ENCODE measurements at regions not wholly inside any gene's neighbourhood (a gene's known extent, or its start where the extent isn't known, plus 50 kb on each side); places are given as distances from the start of the nearest gene placed in this dataset.

DNA sequence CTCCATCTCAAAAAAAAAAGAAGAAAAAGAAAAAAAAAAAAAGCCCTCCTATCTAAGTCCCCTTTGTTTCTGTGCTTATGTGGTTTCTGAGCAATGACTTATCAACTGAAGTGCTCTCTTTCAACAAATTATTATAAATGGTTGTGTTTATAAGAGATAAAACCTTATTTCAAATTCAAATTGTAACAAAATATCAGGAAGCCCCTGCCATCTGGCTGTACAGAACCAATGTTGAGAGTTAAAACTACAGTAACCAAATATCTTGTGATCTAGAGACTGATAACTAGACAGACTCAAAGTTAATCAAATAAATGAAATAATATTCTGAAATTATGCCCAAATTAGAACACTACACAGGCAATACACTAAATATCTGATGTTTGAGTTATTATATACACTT lies 143.0 kb upstream of the CPNE8 start:
- Histone ChIP-seq H3K9me3 (ENCODE audit: low read depth, low read length) (no peaks in the 10 kb centered on the region), H3K36me3 (ENCODE audit: insufficient read depth, low read length) (no peaks in the 10 kb centered on the region), H3K4me3 (no peak overlapping the region), H3K27ac (0 out of 2 replicates have a peak overlapping the region, but pooled peaks have one; percentile 60), H3K9ac (ENCODE audit: insufficient read length) (no peak overlapping the region)
- no peak for DNase-seq (ENCODE audit: low read depth, low spot score)
- TF ChIP-seq POLR2AphosphoS5 (IDR thresholded peaks at IDR 0.05; ENCODE audit: borderline replicate concordance, low read depth, low read length) (no peak), EZH2 (IDR thresholded peaks at IDR 0.05) (no peak), FOXP2 (optimal IDR thresholded peaks at IDR 0.05; ENCODE audit: control extremely low read depth, extremely low read length, insufficient read depth) (no peak)

- TF ChIP-seq EZH2 (IDR thresholded peaks at IDR 0.05) = no peak
- no peak for TF ChIP-seq FOXP2 (optimal IDR thresholded peaks at IDR 0.05; ENCODE audit: control extremely low read depth, extremely low read length, insufficient read depth)
- TF ChIP-seq POLR2AphosphoS5 (IDR thresholded peaks at IDR 0.05; ENCODE audit: borderline replicate concordance, low read depth, low read length) = no peak
- DNase-seq (ENCODE audit: low read depth, low spot score) = no peak
- Histone ChIP-seq H3K9ac (ENCODE audit: insufficient read length) (no peak overlapping the region), H3K36me3 (ENCODE audit: insufficient read depth, low read length) (no peaks in the 10 kb centered on the region), H3K9me3 (ENCODE audit: low read depth, low read length) (no peaks in the 10 kb centered on the region), H3K27ac (no peak overlapping the region), H3K4me3 (no peak overlapping the region)
Observed at GRCh38 chr12:39047539-39048262, 142.3 kb upstream of the CPNE8 start.

GRCh38 chr12:39044754-39045153 lies 139.4 kb upstream of the CPNE8 start:
- no peak for DNase-seq (ENCODE audit: low read depth, low spot score)
- no peak overlapping the region for H3K4me3 ChIP-seq
- no peaks in the 10 kb centered on the region for H3K9me3 ChIP-seq (ENCODE audit: low read depth, low read length)
- H3K36me3 ChIP-seq (ENCODE audit: insufficient read depth, low read length) = no peaks in the 10 kb centered on the region
- TF ChIP-seq POLR2AphosphoS5 (IDR thresholded peaks at IDR 0.05; ENCODE audit: borderline replicate concordance, low read depth, low read length) (no peak), EZH2 (IDR thresholded peaks at IDR 0.05) (no peak), FOXP2 (optimal IDR thresholded peaks at IDR 0.05; ENCODE audit: control extremely low read depth, extremely low read length, insufficient read depth) (no peak)
- no peak overlapping the region for H3K9ac ChIP-seq (ENCODE audit: insufficient read length)
- H3K27ac ChIP-seq = no peak overlapping the region; the same call in 1 of the 2 replicates

DNA sequence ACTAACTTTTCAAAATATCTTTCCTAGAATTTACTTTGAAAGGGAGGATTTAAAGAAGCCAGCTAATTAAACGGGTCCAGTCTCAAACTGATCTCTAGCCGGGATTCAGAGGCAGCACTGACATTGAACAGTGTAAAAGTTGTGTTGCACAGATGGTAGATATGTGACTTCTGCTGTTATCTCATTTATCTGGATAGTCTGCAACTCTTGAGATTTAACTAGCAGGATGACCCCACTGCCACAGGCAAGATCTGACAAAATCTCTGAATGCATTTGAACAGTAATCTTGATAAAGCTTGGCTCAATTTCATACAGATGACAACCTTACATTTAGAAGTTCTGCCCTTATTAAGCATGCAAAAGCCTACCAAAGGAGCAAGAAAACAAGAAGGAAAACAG lies 138.0 kb upstream of the CPNE8 start:
- peak overlapping the region; percentile 95 for H3K27ac ChIP-seq
- no peak for TF ChIP-seq POLR2AphosphoS5 (IDR thresholded peaks at IDR 0.05; ENCODE audit: borderline replicate concordance, low read depth, low read length)
- TF ChIP-seq EZH2 (IDR thresholded peaks at IDR 0.05) = no peak
- no peak for TF ChIP-seq FOXP2 (optimal IDR thresholded peaks at IDR 0.05; ENCODE audit: control extremely low read depth, extremely low read length, insufficient read depth)
- peak overlapping the region; percentile 27 for H3K9ac ChIP-seq (ENCODE audit: insufficient read length)
- no peak for DNase-seq (ENCODE audit: low read depth, low spot score)
- H3K36me3 ChIP-seq (ENCODE audit: insufficient read depth, low read length) = no peaks in the 10 kb centered on the region
- peak overlapping the region; percentile 65 for H3K4me3 ChIP-seq
- no peaks in the 10 kb centered on the region for H3K9me3 ChIP-seq (ENCODE audit: low read depth, low read length)

GRCh38 chr12:39040275-39040674 lies 134.9 kb upstream of the CPNE8 start:
- Histone ChIP-seq H3K36me3 (ENCODE audit: insufficient read depth, low read length) (no peaks in the 10 kb centered on the region), H3K27ac (no peak overlapping the region), H3K9ac (ENCODE audit: insufficient read length) (no peak overlapping the region), H3K4me3 (no peak overlapping the region), H3K9me3 (ENCODE audit: low read depth, low read length) (no peaks in the 10 kb centered on the region)
- no peak for DNase-seq (ENCODE audit: low read depth, low spot score)
- TF ChIP-seq FOXP2 (optimal IDR thresholded peaks at IDR 0.05; ENCODE audit: control extremely low read depth, extremely low read length, insufficient read depth) (no peak), POLR2AphosphoS5 (IDR thresholded peaks at IDR 0.05; ENCODE audit: borderline replicate concordance, low read depth, low read length) (no peak), EZH2 (IDR thresholded peaks at IDR 0.05) (no peak)

- Histone ChIP-seq H3K9me3 (ENCODE audit: low read depth, low read length) (no peaks in the 10 kb centered on the region), H3K27ac (no peak overlapping the region), H3K4me3 (no peak overlapping the region), H3K36me3 (ENCODE audit: insufficient read depth, low read length) (no peaks in the 10 kb centered on the region), H3K9ac (ENCODE audit: insufficient read length) (no peak overlapping the region)
- no peak for DNase-seq (ENCODE audit: low read depth, low spot score)
- no peak for TF ChIP-seq EZH2 (IDR thresholded peaks at IDR 0.05)
- TF ChIP-seq FOXP2 (optimal IDR thresholded peaks at IDR 0.05; ENCODE audit: control extremely low read depth, extremely low read length, insufficient read depth) = no peak
- no peak for TF ChIP-seq POLR2AphosphoS5 (IDR thresholded peaks at IDR 0.05; ENCODE audit: borderline replicate concordance, low read depth, low read length)
Observed at GRCh38 chr12:39037115-39037514, 131.7 kb upstream of the CPNE8 start.

GRCh38 chr12:39036105-39036504 lies 130.7 kb upstream of the CPNE8 start:
- no peaks in the 10 kb centered on the region for H3K9me3 ChIP-seq (ENCODE audit: low read depth, low read length)
- H3K4me3 ChIP-seq = no peak overlapping the region
- no peak overlapping the region for H3K27ac ChIP-seq
- H3K9ac ChIP-seq (ENCODE audit: insufficient read length) = no peak overlapping the region
- no peaks in the 10 kb centered on the region for H3K36me3 ChIP-seq (ENCODE audit: insufficient read depth, low read length)
- no peak for TF ChIP-seq FOXP2 (optimal IDR thresholded peaks at IDR 0.05; ENCODE audit: control extremely low read depth, extremely low read length, insufficient read depth)
- no peak for DNase-seq (ENCODE audit: low read depth, low spot score)

GRCh38 chr12:39033782-39034181 lies 128.4 kb upstream of the CPNE8 start:
- Histone ChIP-seq H3K9ac (ENCODE audit: insufficient read length) (no peak overlapping the region), H3K4me3 (no peak overlapping the region), H3K27ac (no peak overlapping the region), H3K36me3 (ENCODE audit: insufficient read depth, low read length) (no peaks in the 10 kb centered on the region), H3K9me3 (ENCODE audit: low read depth, low read length) (no peaks in the 10 kb centered on the region)
- no peak for TF ChIP-seq POLR2AphosphoS5 (IDR thresholded peaks at IDR 0.05; ENCODE audit: borderline replicate concordance, low read depth, low read length)
- no peak for TF ChIP-seq EZH2 (IDR thresholded peaks at IDR 0.05)
- TF ChIP-seq FOXP2 (optimal IDR thresholded peaks at IDR 0.05; ENCODE audit: control extremely low read depth, extremely low read length, insufficient read depth) = no peak
- DNase-seq (ENCODE audit: low read depth, low spot score) = no peak

DNA sequence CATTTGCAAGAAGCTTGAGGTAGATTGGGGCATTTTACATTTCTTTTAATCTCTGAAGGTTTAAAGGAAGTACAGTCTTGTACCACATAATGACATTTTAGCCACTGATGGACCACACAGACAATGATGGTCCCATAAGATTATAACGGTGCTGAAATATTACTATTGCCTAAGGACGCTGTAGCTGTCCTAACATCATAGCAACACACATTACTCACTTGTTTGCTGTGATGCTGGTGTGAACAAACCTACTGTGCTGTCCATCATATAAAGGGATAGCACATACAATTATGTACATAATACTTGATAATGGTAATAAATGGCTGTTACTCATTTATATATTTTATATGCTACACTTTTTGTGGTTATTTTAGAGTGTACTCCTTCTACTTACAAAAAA lies 127.1 kb upstream of the CPNE8 start:
- DNase-seq (ENCODE audit: low read depth, low spot score) = no peak
- H3K4me3 ChIP-seq = no peak overlapping the region
- H3K9me3 ChIP-seq (ENCODE audit: low read depth, low read length) = no peaks in the 10 kb centered on the region
- no peak overlapping the region for H3K27ac ChIP-seq
- TF ChIP-seq EZH2 (IDR thresholded peaks at IDR 0.05) (no peak), POLR2AphosphoS5 (IDR thresholded peaks at IDR 0.05; ENCODE audit: borderline replicate concordance, low read depth, low read length) (no peak), FOXP2 (optimal IDR thresholded peaks at IDR 0.05; ENCODE audit: control extremely low read depth, extremely low read length, insufficient read depth) (no peak)
- H3K36me3 ChIP-seq (ENCODE audit: insufficient read depth, low read length) = no peaks in the 10 kb centered on the region
- H3K9ac ChIP-seq (ENCODE audit: insufficient read length) = no peak overlapping the region

All from SK-N-MC (cell line).